Upper lobe of left lung (tissue), 6 donors: ENCODE measurements at regions not wholly inside any gene's neighbourhood (a gene's known extent, or its start where the extent isn't known, plus 50 kb on each side); places are given as distances from the start of the nearest gene placed in this dataset.
"Not testable (repeated sequence)": the region's sequence is repeated elsewhere in the genome, so short reads cannot be mapped to it uniquely, and the experiment has no call there.

ENCODE experiments used
- ATAC-seq, 2 donors: fragments of 200-7000 bp; cut with Tn5 transposase; one replicate each; pipeline ENCODE4 v1.9.1; 2022; ENCODE audit warnings: mild to moderate bottlenecking in 2 of 2, moderate library complexity in 2 of 2; ENCODE audit not compliant: low FRiP score in 2 of 2
- DNase-seq, 2 donors: peaks; one replicate each; pipeline ENCODE4 v3.0.0-alpha.2; 2019 to 2020
- H3K27ac ChIP-seq, 4 donors: fragments of 200-600 bp; sonication (generic); one replicate each; pipeline ENCODE4 v1.5.1; 2016 to 2019
- H3K27me3 ChIP-seq, 4 donors: fragments of 200-600 bp; sonication (generic); one replicate each; pipeline ENCODE4 v1.5.1; 2017 to 2019
- H3K36me3 ChIP-seq, 4 donors: fragments of 200-600 bp; sonication (generic); one replicate each; pipeline ENCODE4 v1.5.1; 2016 to 2019
- H3K4me1 ChIP-seq, 4 donors: fragments of 200-600 bp; sonication (generic); one replicate each; pipeline ENCODE4 v1.5.1; 2018 to 2019
- H3K4me3 ChIP-seq, 4 donors: fragments of 200-600 bp; sonication (generic); one replicate each; pipeline ENCODE4 v1.5.1; 2017 to 2019; ENCODE audit warnings: mild to moderate bottlenecking in 2 of 4, moderate library complexity in 1 of 4
- H3K9me3 ChIP-seq, 4 donors: fragments of 200-600 bp; sonication (generic); one replicate each; pipeline ENCODE4 v1.5.1; 2018 to 2019
- EP300 ChIP-seq, 4 donors: sonication (generic); formaldehyde crosslinking; IDR thresholded peaks; one replicate each; pipeline ENCODE4 v1.5.1; 2017; ENCODE audit warnings: antibody characterized with exemption in 4 of 4, control low read depth in 2 of 4
- POLR2A ChIP-seq, 4 donors: fragments of 450-650 bp; IDR thresholded peaks; one replicate each; pipeline ENCODE4 v1.5.1; 2016 to 2017; ENCODE audit warnings: antibody characterized with exemption in 4 of 4, mild to moderate bottlenecking in 2 of 4
- POLR2AphosphoS5 ChIP-seq, 2 donors: sonication (generic); formaldehyde crosslinking; IDR thresholded peaks; one replicate each; pipeline ENCODE4 v1.5.1; 2017; ENCODE audit warnings: antibody characterized with exemption in 2 of 2
- WGBS, 2 donors: methylation state at CpG; one replicate each; pipeline ENCODE4 v1.1.5; 2017 to 2018; 5-methylcytosine and 5-hydroxymethylcytosine counted together
- TF ChIP-seq, protein P1 (sequence below), 6 experiments: fragments of 450-650 bp in 4 of 6; fragments of 200-600 bp in 2 of 6; sonication (generic) in 2 of 6; IDR thresholded peaks; one replicate each; pipeline ENCODE4 v1.5.1; 2016 to 2019; ENCODE audit warnings: antibody characterized with exemption in 6 of 6
- donor health status: DM: no; HTN: no; CAD: no; lungs with moderate emphysema.
- donor health status: DM: no; HTN: yes; CAD: no; lungs with severe emphysema.

- Histone ChIP-seq H3K4me3 (no peak overlapping the region), H3K27me3 (no peaks in the 10 kb centered on the region), H3K27ac (no peak overlapping the region), H3K4me1 (no peaks in the 10 kb centered on the region), H3K9me3 (peaks cover 0 to 9% (median 0%) of the 10 kb centered on the region in 4 donors), H3K36me3 (no peaks in the 10 kb centered on the region)
- ATAC-seq (no peak), DNase-seq (no peak)
- 85 to 94% methylated on average over 1 of the region's 1 CpG for WGBS, 2 donors
- TF ChIP-seq POLR2A (IDR thresholded peaks at IDR 0.05), result no peak
- TF ChIP-seq, protein P1, sequence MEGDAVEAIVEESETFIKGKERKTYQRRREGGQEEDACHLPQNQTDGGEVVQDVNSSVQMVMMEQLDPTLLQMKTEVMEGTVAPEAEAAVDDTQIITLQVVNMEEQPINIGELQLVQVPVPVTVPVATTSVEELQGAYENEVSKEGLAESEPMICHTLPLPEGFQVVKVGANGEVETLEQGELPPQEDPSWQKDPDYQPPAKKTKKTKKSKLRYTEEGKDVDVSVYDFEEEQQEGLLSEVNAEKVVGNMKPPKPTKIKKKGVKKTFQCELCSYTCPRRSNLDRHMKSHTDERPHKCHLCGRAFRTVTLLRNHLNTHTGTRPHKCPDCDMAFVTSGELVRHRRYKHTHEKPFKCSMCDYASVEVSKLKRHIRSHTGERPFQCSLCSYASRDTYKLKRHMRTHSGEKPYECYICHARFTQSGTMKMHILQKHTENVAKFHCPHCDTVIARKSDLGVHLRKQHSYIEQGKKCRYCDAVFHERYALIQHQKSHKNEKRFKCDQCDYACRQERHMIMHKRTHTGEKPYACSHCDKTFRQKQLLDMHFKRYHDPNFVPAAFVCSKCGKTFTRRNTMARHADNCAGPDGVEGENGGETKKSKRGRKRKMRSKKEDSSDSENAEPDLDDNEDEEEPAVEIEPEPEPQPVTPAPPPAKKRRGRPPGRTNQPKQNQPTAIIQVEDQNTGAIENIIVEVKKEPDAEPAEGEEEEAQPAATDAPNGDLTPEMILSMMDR (IDR thresholded peaks at IDR 0.05), result no peak
- no peak for TF ChIP-seq POLR2AphosphoS5 (IDR thresholded peaks at IDR 0.05)
- no peak for TF ChIP-seq EP300 (IDR thresholded peaks at IDR 0.05)
Measured at GRCh38 chr1:79177844-79178243, 171.3 kb upstream of the ADGRL4 start.

DNA sequence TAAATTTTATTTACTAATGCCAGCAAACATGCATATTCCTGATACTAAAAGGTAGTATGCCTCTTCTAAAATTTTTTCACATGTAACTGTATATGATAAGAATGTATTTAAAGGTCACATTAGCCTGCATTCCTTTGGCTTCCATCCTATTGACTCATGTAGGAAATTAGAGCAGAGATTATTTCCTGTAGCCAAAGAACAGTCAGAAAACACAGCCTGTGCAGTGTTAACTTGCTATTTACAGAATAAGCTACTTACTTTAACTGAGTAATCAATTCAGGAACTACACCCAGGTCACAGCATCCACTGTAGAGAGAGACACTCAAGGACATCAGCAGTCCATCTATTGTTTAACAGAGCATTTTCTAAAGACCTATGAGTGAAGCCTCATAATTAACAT lies 154.5 kb upstream of the ADGRL4 start:
- DNase-seq (no peak), ATAC-seq (no peak)
- no peaks in the 10 kb centered on the region for H3K27me3 ChIP-seq

GRCh38 chr1:79155991-79156390 lies 149.5 kb upstream of the ADGRL4 start:
- TF ChIP-seq EP300 (IDR thresholded peaks at IDR 0.05), result no peak

More for the DNA sequence above, 154.5 kb upstream of the ADGRL4 start:
- Histone ChIP-seq H3K27ac (no peak overlapping the region), H3K36me3 (no peaks in the 10 kb centered on the region), H3K4me1 (no peaks in the 10 kb centered on the region), H3K4me3 (no peak overlapping the region), H3K9me3 (no peaks in the 10 kb centered on the region)
- TF ChIP-seq POLR2A (IDR thresholded peaks at IDR 0.05) (no peak), POLR2AphosphoS5 (IDR thresholded peaks at IDR 0.05) (no peak), EP300 (IDR thresholded peaks at IDR 0.05) (no peak)
- TF ChIP-seq, protein P1 (IDR thresholded peaks at IDR 0.05), result no peak

GRCh38 chr1:79151006-79151796 lies 144.7 kb upstream of the ADGRL4 start:
- no peaks in the 10 kb centered on the region for H3K27me3 ChIP-seq
- ATAC-seq (no peak), DNase-seq (no peak)
- H3K4me1 ChIP-seq, result no peaks in the 10 kb centered on the region
- WGBS, 2 donors, result 59 to 67% methylated on average over 6 of the region's 6 CpGs
- no peaks in the 10 kb centered on the region for H3K36me3 ChIP-seq
- no peak for TF ChIP-seq POLR2A (IDR thresholded peaks at IDR 0.05)
- TF ChIP-seq, protein P1 (IDR thresholded peaks at IDR 0.05), result no peak
- no peak for TF ChIP-seq EP300 (IDR thresholded peaks at IDR 0.05)
- no peak for TF ChIP-seq POLR2AphosphoS5 (IDR thresholded peaks at IDR 0.05)
- no peak overlapping the region for H3K4me3 ChIP-seq
- H3K27ac ChIP-seq, result no peak overlapping the region
- H3K9me3 ChIP-seq, result no peaks in the 10 kb centered on the region

More at GRCh38 chr1:79155991-79156390, 149.5 kb upstream of the ADGRL4 start:
- ATAC-seq, result no peak
- DNase-seq, result no peak
- Histone ChIP-seq H3K36me3 (no peaks in the 10 kb centered on the region), H3K9me3 (no peaks in the 10 kb centered on the region), H3K27ac (no peak overlapping the region), H3K4me3 (no peak overlapping the region), H3K4me1 (no peaks in the 10 kb centered on the region), H3K27me3 (no peaks in the 10 kb centered on the region)
- 94% methylated on average over 1 of the region's 1 CpG for WGBS, 2 donors

DNA sequence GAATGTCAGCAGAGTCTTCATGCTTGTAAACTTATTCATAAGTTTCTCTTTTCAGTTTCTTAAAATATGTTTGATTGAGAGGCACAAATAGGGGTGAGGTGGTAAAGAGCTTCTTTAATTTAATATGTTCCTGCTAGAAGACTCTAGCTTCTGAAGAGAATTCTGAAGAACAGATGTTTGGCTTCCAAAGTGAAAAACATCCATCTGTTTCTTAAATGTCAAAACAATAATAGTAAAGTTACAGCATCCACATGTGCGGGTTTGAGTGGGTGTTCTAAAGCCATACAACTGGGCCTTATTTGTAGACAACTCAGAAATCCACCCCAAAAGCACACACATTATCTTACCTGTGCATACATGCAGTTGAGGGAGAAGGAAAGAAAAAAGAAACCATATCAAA lies 144.0 kb upstream of the ADGRL4 start:
- WGBS, 2 donors, result 79 to 94% methylated on average over 1 of the region's 1 CpG
- no peak overlapping the region for H3K27ac ChIP-seq
- no peaks in the 10 kb centered on the region for H3K4me1 ChIP-seq
- no peak overlapping the region for H3K4me3 ChIP-seq
- no peaks in the 10 kb centered on the region for H3K36me3 ChIP-seq
- TF ChIP-seq, protein P1 (IDR thresholded peaks at IDR 0.05), result no peak
- TF ChIP-seq EP300 (IDR thresholded peaks at IDR 0.05) (no peak), POLR2AphosphoS5 (IDR thresholded peaks at IDR 0.05) (no peak), POLR2A (IDR thresholded peaks at IDR 0.05) (no peak)
- no peaks in the 10 kb centered on the region for H3K27me3 ChIP-seq
- ATAC-seq (no peak), DNase-seq (no peak)
- H3K9me3 ChIP-seq, result no peaks in the 10 kb centered on the region

DNA sequence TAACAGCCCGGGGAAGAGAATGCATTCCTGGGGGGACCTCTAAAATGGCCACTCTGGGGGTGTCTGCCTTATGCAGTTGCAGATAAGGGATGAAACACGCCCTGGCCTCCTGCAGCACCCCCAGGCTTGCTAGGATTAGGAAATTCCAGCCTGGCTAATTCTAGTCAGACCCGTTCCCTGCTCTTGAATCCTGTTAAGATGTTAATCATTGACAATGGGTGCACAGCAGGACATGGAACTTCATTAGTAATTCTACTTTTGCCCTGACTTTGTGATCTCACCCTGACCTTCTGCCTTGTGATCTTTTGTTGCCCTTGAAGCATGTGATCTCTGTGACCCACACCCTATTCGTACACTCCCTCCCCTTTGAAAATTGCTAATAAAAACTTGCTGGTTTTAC lies 131.7 kb upstream of the ADGRL4 start:
- WGBS, 2 donors, result 72 to 83% methylated on average over 4 of the region's 4 CpGs
- not testable (repeated sequence) for DNase-seq, H3K27ac ChIP-seq, H3K4me3 ChIP-seq, H3K27me3 ChIP-seq, H3K4me1 ChIP-seq, H3K9me3 ChIP-seq, ATAC-seq, H3K36me3 ChIP-seq
